ENCODE measurements at regions not wholly inside any gene's neighbourhood (a gene's known extent, or its start where the extent isn't known, plus 50 kb on each side); places are given as distances from the start of the nearest gene placed in this dataset.
"Not testable (repeated sequence)": the region's sequence is repeated elsewhere in the genome, so short reads cannot be mapped to it uniquely, and the experiment has no call there.

DNA sequence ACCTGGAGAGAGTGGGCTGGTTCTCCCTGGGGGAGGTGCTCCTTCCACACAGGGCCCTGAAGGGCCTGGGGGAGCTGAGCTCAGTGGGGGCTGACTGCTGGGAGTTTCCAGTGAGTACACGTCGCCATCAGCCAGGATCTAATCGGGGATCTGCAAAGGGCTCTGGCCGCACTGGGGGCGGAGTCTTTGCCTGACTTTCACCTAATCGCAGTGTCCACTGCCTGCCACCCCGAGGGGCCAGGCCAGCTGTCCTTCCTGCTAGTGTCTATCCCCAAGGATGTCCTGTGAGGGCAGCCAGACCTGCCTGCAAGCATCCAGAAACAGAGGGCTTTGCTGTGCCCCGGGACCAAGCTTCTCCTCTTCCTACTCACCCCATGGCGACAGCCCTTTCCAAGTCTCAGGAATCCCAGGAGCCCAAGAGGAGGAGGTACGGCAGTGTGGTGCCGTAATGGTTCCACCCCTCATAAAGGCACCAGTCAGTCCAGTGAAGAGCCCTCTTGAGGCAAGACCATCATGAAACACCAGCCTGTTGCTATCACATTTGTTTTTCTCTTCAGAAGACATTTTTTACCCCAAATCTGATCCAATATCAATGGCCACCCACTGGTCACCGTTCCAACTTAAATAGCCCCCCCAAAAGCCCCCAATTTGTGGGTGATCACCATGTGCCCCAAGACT lies 243.1 kb upstream of the ECI2 start:
- DNase-seq (ENCODE audit: low spot score): no peak

DNA sequence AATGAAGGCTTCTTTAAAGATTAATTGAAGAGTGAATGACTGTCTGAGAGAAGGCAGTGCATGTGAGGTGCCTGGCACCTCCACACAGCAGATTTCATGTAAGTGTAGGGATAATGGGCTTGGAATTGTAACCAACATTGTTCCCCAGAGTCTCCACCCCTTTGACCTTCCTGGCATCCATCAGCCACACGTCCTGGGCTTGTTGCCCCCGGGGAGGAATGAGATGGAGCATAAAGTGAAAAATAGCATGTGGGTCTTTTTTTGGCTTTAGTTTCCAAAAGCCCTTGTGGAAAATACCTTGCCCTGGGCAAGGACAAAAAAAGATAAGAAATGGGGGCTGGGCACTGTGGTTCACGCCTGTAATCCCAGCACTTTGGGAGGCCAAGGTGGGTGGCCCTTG lies 242.2 kb upstream of the ECI2 start:
- no peak for DNase-seq (ENCODE audit: low spot score)

DNA sequence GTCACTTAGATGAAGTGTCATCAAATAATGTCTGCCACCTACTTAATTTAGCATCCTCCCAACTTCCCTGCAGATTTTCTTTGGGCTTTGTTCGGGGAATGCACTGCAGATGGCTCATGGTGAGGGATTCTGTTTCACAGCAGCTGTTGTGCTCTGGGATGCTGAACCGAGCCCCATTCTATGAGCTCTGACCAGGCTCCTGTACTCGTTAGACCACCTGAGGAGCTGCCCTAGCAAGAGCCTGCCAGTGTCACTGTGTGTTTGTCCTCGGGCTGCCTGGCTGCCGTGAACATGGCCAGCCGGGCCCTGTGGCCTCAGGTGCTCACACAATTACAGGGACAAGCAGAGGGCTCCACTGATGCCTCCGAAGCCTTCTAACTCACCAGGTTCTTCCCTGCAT lies 238.8 kb upstream of the ECI2 start:
- no peak for DNase-seq (ENCODE audit: low spot score)

DNA sequence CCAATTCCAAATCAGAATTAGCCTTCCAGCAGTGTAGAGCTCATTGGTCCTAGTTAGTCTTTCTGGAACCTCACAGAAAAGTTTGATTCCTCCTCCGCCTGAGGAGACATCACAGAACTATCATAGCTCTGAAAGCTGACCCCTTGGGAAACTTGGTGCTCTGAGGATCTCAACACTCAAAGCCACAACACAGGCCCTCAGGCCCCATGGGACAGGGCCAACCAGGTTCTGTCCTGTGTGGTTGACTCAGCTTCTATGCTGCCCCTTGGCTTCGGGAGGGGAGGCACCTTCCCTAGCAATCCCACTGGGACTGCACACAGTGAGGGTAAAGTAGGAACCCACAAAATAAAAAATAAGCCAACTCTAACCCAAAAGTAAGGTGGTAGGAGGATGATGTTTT lies 237.5 kb upstream of the ECI2 start:
- DNase-seq (ENCODE audit: low spot score): no peak

DNA sequence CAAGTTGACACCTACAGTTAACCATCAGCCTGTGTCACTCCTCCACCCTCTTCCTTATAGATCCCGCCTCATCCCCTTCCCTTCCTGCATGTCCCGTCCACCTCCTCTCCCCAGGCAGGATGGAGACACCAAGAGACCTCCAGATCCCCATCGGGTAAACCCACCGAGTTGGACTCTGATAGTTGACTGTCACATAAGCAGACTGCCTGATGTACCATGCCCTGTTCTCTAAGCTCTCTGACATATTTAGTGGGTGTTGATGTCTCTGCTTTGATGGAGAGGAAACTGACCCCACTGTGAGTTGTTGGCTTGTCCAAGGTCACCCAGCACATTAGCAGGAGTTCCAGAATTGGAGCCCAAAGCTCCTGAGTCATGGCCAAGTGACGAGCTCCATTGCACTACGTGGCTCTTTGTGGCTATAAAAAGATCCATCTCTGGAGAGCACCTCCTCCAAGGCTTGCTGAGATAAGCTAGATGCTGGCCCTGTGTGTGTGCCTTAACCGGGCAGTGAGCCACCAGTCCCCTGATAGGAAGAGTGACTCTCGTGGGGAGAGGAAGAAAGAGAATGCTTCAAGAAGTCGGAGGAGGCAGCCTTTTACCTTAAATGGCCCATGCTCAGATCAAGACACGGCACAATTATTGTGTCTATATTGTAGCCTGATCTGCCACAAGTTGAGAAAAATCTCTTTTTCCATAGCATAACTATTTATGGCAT lies 236.0 kb upstream of the ECI2 start:
- DNase-seq (ENCODE audit: low spot score): peak; percentile 93

GRCh38 chr6:4370066-4370465 lies 234.7 kb upstream of the ECI2 start:
- DNase-seq (ENCODE audit: low spot score): peak; percentile 87

DNA sequence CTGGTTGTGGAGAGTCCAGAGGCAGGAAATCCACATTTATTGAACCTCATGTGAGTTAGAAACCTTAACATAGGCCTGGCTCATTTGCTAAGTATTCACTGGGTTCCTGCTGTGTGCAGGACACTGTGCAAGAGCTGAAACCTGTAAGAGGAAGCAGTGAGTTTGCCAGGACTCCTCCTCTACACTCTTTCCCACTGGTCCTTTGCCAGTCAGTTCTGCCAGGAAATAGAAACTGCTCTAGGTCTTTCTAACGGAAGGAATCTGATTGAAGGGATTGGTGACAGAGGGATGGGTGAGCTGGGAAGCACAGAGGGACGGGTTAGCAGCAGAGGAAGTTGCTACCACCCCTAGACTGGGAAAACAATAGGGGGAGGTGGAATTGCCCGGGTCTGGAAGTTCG lies 234.2 kb upstream of the ECI2 start:
- peak; percentile 38 for DNase-seq (ENCODE audit: low spot score)

DNA sequence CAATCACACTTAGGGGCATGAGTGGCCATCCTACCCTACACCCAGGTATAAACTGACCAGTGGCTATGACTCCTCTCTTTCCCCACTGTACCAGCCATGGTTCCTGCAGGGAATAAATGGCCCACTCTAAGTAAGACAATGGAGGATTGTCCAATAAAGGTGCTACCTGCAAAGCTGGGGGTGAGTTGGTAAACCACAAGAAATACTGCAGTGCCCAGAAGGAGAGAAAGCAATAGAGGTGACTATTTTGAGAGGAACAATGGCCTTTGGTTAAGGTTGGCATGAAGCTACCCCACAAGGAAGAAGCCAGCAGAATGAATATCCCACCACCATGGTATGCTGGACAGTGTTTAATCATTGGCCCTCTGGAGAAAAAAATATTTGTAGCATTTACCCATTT lies 233.3 kb upstream of the ECI2 start:
- DNase-seq (ENCODE audit: low spot score): no peak

GRCh38 chr6:4367643-4368042 lies 232.3 kb upstream of the ECI2 start:
- DNase-seq (ENCODE audit: low spot score): no peak

DNA sequence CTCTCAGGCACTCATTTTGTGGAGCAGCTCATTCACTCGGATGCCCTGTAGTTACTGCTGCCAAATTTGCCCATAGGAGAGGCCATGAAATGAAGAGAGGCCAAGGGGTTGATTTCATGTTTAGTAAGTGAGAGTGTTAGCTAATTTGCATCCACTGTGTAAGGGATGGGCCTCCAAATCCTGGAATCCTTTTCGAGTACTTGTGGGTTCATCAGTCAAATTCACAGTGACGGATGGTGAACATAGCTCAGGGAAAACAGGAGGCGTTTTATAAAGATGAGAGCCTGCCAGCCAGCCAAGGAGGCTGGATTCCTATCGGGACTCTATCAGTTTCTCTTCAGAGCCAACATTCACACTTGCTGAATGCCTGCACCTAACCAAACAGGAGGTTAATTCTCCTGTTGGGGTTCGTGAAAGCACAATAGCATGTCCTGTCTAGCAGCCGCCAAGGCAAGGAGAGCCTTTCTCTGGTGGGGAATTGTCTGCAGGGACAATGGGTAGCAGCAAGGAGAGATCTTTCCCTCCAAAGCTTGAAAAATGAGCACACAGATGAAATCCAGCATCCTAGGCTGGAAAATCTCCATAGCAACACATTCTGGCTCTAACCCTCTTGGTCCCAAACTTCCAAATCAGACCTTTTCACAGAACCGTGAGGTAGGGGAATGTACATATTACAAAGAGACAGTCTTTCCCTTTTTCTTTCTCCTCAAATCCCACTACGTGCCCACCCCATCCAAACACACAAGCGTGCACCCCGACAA lies 231.4 kb upstream of the ECI2 start:
- DNase-seq (ENCODE audit: low spot score): no peak

- DNase-seq (ENCODE audit: low spot score): no peak
Observed at GRCh38 chr6:4365686-4366085, 230.3 kb upstream of the ECI2 start.

- no peak for DNase-seq (ENCODE audit: low spot score)
Observed at GRCh38 chr6:4364711-4365110, 229.3 kb upstream of the ECI2 start.

DNA sequence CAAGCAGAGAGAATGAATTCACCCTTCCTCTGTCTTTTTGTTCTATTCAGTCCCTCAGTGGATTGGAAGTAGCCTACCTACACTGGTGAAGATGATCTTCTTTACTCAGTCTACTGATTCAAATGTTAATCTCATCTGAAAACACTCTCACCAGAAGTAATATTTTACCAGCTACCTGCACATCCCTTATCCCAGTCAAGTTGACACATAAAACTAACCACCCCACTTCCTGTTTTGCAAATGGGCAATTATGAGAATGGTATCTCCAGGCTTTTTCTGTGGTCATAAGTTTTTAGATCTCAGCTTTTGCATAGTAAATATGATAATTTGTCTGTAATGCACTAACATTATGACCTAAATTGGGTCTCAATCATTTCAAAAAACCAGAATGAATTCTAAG lies 228.8 kb upstream of the ECI2 start:
- no peak for DNase-seq (ENCODE audit: low spot score)

DNA sequence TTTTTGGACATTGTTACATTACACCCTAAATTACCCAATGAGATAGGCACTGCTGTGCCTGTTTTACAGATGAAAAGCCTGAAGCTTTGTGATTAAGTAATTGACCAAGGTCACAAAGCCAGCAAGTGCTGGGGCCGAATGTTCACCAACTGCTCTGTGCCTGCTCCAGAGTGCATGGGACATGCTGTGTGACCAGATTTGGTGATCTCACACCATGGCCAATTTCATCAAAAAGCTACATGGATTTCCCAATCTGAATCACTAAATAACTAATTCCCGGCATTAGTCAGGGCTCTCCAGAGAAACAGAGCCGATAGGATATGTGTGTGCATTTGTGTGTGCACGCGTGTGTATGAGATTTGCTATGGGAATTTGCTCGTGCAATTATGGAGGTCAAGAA lies 228.3 kb upstream of the ECI2 start:
- DNase-seq (ENCODE audit: low spot score): no peak

- no peak for DNase-seq (ENCODE audit: low spot score)
Observed at GRCh38 chr6:4362326-4362725, 227.0 kb upstream of the ECI2 start.

DNA sequence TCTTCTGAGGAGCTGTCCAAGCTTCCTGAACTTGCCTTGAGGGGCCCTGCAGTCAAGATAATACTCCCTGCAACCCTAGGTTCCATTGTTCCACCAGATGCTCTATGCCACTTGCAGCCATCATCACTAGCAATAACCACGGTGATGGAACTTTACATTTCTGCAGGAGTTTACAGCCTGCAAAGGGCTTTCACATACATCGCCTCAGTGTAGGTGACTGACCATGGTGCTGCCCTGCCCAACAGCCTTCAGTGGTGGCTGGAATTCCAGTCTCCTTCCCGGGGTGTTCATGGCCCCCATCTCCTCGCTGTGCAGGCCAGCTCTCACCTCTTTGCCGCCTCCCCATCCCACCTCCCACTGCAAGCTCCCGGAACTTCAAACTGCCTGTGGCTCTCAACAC lies 225.5 kb upstream of the ECI2 start:
- DNase-seq (ENCODE audit: low spot score): no peak

- DNase-seq (ENCODE audit: low spot score): no peak
Observed at GRCh38 chr6:4359108-4359730, 223.8 kb upstream of the ECI2 start.

DNA sequence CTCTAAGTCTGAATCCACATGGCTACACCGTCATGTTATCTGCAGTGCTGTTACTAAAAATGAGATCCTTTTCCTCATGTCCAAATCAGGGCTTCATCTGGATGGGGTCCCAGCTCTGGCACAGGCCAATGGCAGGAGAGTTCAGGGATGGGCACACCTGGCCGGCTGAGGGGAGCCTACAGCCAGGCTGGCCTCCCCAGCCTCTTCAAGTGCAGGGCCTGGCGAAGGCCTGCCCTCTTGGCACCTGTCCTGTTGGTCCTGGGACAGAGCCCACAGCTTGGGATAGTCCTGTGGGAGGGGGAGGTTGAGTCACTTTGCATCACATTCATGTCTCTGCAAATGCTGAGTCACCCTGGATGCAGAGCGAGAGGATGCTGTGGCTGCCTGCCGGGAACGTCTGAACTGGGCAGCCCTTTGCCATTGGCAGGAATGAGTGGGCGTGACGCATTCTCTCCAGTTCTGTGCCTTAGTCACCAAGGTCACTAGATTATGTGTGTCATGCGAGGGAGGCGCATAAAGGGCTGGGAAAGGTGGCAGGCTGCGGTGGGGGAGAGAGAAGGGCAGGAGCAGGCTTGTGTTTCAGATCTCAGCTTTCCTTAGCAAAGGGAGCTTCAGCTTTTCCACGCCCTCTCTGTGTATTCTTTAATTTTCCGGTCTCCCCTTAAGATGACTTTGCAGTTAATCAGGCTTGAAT lies 223.2 kb upstream of the ECI2 start:
- peak; percentile 100 for DNase-seq (ENCODE audit: low spot score)

DNA sequence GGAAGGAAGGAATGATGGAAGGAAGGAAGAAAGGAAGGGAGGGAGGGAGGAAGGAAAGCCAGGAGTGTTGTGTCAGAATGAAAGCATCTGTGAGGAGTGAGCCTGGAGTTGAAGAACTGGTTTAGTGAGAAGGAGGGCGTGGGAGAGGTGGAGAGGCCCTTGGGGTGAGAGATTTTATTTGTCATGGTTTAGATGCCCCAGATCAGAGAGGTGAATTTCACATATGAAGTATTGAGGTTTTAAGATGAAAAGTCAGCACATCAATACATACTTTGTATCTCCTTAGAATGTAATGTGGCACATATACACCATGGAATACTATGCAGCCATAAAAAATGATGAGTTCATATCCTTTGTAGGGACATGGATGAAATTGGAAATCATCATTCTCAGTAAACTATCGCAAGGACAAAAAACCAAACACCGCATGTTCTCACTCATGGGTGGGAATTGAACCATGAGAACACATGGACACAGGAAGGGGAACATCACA lies 222.3 kb upstream of the ECI2 start:
- DNase-seq (ENCODE audit: low spot score): not testable (repeated sequence)

- DNase-seq (ENCODE audit: low spot score): no peak
Observed at GRCh38 chr6:4356899-4357659, 221.7 kb upstream of the ECI2 start.

DNA sequence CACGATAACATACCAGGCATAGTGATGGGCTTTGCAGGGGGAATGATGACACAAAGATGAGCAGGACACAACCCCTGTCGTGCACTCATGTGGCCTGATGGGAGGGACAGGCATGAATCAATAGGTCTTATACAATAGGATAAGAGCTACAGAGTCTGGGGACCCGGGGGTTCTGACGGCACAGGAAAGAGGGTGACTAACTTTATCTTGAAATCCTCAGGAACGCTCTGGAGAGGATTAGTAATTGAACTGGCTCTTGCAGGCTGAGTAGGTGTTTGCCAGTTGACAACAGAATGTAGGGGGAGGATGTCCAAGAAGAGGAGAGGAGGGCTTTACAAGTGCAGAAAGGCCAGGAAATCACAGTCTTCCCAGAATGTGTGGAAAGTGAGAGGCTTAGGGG lies 219.9 kb upstream of the ECI2 start:
- peak; percentile 93 for DNase-seq (ENCODE audit: low spot score)
